Thymus (tissue), 11 donors: ENCODE measurements at regions not wholly inside any gene's neighbourhood (a gene's known extent, or its start where the extent isn't known, plus 50 kb on each side); places are given as distances from the start of the nearest gene placed in this dataset.
"Not testable (repeated sequence)": the region's sequence is repeated elsewhere in the genome, so short reads cannot be mapped to it uniquely, and the experiment has no call there.

Experiments
- DNase-seq, 9 donors: peaks; one replicate each; pipeline ENCODE4 v3.0.0-alpha.2; 2013; ENCODE audit warnings: low spot score in 9 of 9, low read depth in 6 of 9, missing footprints in 1 of 9
- H3K27ac ChIP-seq, 2 donors: one replicate each; pipeline ENCODE4 v1.5.1; 2013; ENCODE audit warnings: control low read depth in 1 of 2, low read depth in 1 of 2, low read length in 1 of 2, mild to moderate bottlenecking in 1 of 2, moderate library complexity in 1 of 2
- H3K27me3 ChIP-seq, 2 donors: one replicate each; pipeline ENCODE4 v1.5.1; 2013; ENCODE audit warnings: low read length in 1 of 2; ENCODE audit not compliant: control insufficient read depth in 2 of 2, insufficient read depth in 1 of 2
- H3K36me3 ChIP-seq, 2 donors: one replicate each; pipeline ENCODE4 v1.5.1; 2013; ENCODE audit warnings: low read length in 1 of 2, mild to moderate bottlenecking in 1 of 2, moderate library complexity in 1 of 2; ENCODE audit not compliant: control insufficient read depth in 2 of 2, insufficient read depth in 2 of 2
- H3K4me1 ChIP-seq, 2 donors: one replicate each; pipeline ENCODE4 v1.5.1; 2013; ENCODE audit warnings: low read length in 2 of 2; ENCODE audit not compliant: control insufficient read depth in 2 of 2, insufficient read depth in 2 of 2
- H3K4me3 ChIP-seq, 2 donors: one replicate each; pipeline ENCODE4 v1.5.1; 2013; ENCODE audit warnings: low read length in 2 of 2, control low read depth in 1 of 2, mild to moderate bottlenecking in 1 of 2
- H3K9me3 ChIP-seq, 2 donors: one replicate each; pipeline ENCODE4 v1.5.1; 2013; ENCODE audit warnings: low read length in 1 of 2, mild to moderate bottlenecking in 1 of 2; ENCODE audit not compliant: control insufficient read depth in 2 of 2, insufficient read depth in 1 of 2
- WGBS: extraction: QIAGEN DNeasy Blood & Tissue Kit; methylation state at CpG from one replicate; pipeline ENCODE4 v1.1.7; 2013; 5-methylcytosine and 5-hydroxymethylcytosine counted together
- donor health status: healthy.

- Histone ChIP-seq H3K27ac (no peak overlapping the region), H3K4me3 (no peak overlapping the region)
- WGBS = 88% methylated on average over 5 of the region's 5 CpGs
Measured at GRCh38 chr9:71268871-71269635, 147.6 kb upstream of the TRPM3 start.

GRCh38 chr9:71263451-71263850, 142.0 kb upstream of the TRPM3 start:
- DNase-seq = no peak
- Histone ChIP-seq H3K4me1 (no peaks in the 10 kb centered on the region), H3K9me3 (peaks cover 0 to 4% of the 10 kb centered on the region in 2 donors), H3K27ac (no peak overlapping the region), H3K4me3 (no peak overlapping the region), H3K27me3 (no peaks in the 10 kb centered on the region), H3K36me3 (no peaks in the 10 kb centered on the region)

More at GRCh38 chr9:71268871-71269635, 147.6 kb upstream of the TRPM3 start:
- Histone ChIP-seq H3K4me1 (no peaks in the 10 kb centered on the region), H3K27me3 (no peaks in the 10 kb centered on the region), H3K36me3 (no peaks in the 10 kb centered on the region), H3K9me3 (no peaks in the 10 kb centered on the region)
- DNase-seq = no peak

GRCh38 chr9:71260419-71260818, 139.0 kb upstream of the TRPM3 start:
- H3K27ac ChIP-seq, H3K36me3 ChIP-seq, H3K9me3 ChIP-seq, H3K4me1 ChIP-seq, DNase-seq, H3K27me3 ChIP-seq, H3K4me3 ChIP-seq: not testable (repeated sequence)
- 80% methylated on average over 2 of the region's 2 CpGs for WGBS

- no peaks in the 10 kb centered on the region for H3K36me3 ChIP-seq
- no peak for DNase-seq
- no peak overlapping the region for H3K27ac ChIP-seq
- no peak overlapping the region for H3K4me3 ChIP-seq
- H3K27me3 ChIP-seq = no peaks in the 10 kb centered on the region
- H3K4me1 ChIP-seq = no peaks in the 10 kb centered on the region
- H3K9me3 ChIP-seq = no peaks in the 10 kb centered on the region
Measured at GRCh38 chr9:71254592-71255277, 133.3 kb upstream of the TRPM3 start.

DNA sequence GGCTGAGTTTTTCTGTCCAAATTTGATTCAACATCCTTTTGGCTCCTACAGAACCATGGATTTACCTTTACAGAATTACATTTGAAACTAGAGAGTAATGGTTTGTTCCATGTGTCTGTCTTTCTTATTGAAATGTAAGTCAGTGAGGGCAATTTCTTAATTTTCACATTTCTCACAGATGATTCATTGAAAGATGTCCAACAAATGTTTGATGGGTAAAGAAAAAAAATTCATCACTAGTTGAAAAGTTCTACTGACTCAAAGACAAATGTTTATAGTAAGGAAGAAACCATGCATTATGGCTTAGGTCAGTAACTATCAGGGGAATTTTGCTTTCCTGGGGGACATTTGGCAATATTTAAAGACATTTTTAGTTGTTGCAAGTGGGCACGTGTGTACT, 131.6 kb upstream of the TRPM3 start:
- Histone ChIP-seq H3K9me3 (no peaks in the 10 kb centered on the region), H3K27ac (no peak overlapping the region), H3K4me1 (no peaks in the 10 kb centered on the region), H3K4me3 (no peak overlapping the region), H3K36me3 (no peaks in the 10 kb centered on the region), H3K27me3 (no peaks in the 10 kb centered on the region)
- DNase-seq = no peak
- WGBS = 80% methylated on average over 1 of the region's 1 CpG

DNA sequence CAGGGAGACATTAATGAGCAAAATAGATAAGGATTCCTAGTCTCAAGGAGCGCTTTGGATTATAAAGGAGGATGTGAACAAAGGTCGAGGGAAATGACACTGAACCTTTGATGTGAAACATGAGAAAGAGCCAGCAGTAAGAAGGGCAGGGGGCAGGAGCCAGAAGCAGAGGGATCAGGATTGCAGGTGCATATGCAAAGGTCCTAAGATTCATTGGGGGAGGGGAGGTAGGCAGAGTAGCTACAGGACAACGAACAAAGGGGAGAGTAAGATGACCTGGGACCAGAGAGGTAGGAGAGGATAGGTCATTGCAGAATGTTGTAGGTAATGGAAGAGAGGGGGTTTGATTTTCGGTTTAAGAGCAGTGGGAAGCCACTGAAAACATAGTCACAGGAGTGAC, 129.2 kb upstream of the TRPM3 start:
- no peak overlapping the region for H3K27ac ChIP-seq
- no peaks in the 10 kb centered on the region for H3K36me3 ChIP-seq
- no peaks in the 10 kb centered on the region for H3K4me1 ChIP-seq
- WGBS = 67% methylated on average over 4 of the region's 4 CpGs
- DNase-seq = no peak
- H3K27me3 ChIP-seq = no peaks in the 10 kb centered on the region
- H3K9me3 ChIP-seq = no peaks in the 10 kb centered on the region
- no peak overlapping the region for H3K4me3 ChIP-seq

DNA sequence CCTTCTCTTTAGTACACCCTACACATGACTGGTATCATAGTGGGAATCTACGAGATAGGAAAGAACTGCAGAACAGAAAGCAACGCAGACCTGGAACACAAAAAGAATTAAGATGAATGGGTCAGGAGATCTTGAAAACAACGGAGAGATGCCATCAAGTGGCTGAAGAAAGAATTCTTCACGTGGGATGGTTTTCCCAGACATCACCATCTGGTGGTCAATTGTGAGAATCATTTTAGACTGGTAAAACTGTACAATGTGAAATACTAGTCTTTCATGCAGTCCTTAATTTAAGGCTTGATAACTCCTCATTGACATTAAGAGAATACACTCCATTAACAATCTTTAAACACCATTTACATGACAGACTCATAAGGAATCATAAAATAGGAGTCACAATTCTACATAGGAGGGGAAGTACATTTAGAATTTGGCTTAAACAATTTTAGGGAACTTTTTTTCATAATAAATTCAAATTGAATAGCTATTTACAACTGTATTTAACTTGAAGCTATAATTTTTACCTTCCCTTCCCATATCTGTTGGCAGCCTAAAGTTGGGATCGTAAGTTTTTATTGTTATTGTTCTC, 128.4 kb upstream of the TRPM3 start:
- no peak overlapping the region for H3K4me3 ChIP-seq
- no peak overlapping the region for H3K27ac ChIP-seq
- H3K9me3 ChIP-seq = no peaks in the 10 kb centered on the region
- DNase-seq = peak in 4 of 9 donors; percentile 1 to 17 (median 4)
- H3K27me3 ChIP-seq = no peaks in the 10 kb centered on the region
- H3K4me1 ChIP-seq = no peaks in the 10 kb centered on the region
- 18% methylated on average over 5 of the region's 5 CpGs for WGBS
- no peaks in the 10 kb centered on the region for H3K36me3 ChIP-seq

DNA sequence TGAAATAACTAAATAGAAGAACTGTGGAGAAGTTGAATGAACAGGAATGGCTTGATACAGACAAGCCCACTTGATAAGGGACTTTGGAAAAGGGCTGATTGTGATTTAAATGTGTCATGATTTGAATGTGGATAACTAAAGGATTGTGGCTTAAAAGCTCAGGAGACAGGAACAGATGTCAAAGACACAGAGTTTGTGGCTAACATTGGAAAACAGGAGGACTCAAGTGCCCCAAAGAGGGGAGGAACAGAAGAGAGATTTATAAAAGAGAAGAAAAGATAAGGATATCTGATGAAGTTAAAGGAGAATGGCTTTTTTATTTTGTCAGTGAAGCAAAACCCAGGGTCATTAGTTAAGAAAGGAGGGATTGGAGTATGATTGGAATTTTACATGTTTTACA, 124.2 kb upstream of the TRPM3 start:
- DNase-seq = no peak
- H3K27me3 ChIP-seq = no peaks in the 10 kb centered on the region
- H3K27ac ChIP-seq = no peak overlapping the region
- no peaks in the 10 kb centered on the region for H3K4me1 ChIP-seq
- no peak overlapping the region for H3K4me3 ChIP-seq
- H3K36me3 ChIP-seq = no peaks in the 10 kb centered on the region
- H3K9me3 ChIP-seq = no peaks in the 10 kb centered on the region

DNA sequence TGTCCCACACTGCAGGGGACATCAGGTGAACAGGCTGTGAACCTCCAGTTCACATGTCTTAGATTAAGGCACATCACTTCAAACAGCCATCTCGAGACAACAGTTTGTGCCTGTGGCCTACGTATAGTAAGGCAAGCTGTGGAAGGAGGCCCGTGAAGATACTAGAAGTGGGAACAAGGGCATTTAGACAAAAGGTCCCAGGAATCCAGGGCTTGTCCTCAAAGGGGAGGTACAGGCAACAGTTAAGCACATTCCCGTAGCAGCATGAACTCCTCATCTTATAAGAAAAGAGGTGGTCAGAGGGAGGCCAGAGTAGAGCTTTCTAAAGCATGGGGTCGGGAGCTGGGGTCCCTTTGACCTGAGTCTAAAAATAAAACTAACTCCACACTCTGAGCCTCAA, 122.5 kb upstream of the TRPM3 start:
- 91% methylated on average over 5 of the region's 5 CpGs for WGBS
- Histone ChIP-seq H3K4me1 (no peaks in the 10 kb centered on the region), H3K9me3 (no peaks in the 10 kb centered on the region), H3K4me3 (no peak overlapping the region), H3K36me3 (no peaks in the 10 kb centered on the region), H3K27me3 (no peaks in the 10 kb centered on the region), H3K27ac (no peak overlapping the region)
- DNase-seq = no peak
